Ramos (cell line): ENCODE measurements at regions not wholly inside any gene's neighbourhood (a gene's known extent, or its start where the extent isn't known, plus 50 kb on each side); places are given as distances from the start of the nearest gene placed in this dataset.
"Not testable (repeated sequence)": the region's sequence is repeated elsewhere in the genome, so short reads cannot be mapped to it uniquely, and the experiment has no call there.

Experiments
- in situ Hi-C: fragments of 300-500 bp; cut with MboI; formaldehyde crosslinking; loops from one replicate; pipeline ENCODE4 v1.14.3; 2022; ENCODE audit warnings: low sequenced_read_pairs; ENCODE audit not compliant: unreplicated experiment

DNA sequence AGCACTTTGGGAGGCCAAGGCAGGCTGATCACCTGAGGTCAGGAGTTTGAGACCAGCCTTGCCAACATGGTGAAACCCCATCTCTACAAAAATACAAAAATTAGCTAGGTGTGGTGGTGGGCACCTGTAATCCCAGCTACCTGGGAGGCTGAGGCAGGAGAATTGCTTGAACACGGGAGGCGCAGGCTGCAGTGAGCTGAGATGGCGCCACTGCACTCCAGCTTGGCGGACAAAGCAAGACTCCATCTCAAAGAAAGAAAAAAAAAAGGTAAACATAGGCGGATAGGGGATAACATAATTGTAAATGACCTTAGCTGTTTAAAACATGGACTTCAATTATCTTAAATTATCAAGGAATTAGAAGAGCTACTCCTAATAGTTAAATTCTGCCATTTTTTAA, 189.3 kb upstream of the ZNF184 start:
- in situ Hi-C loops = not testable (repeated sequence)

DNA sequence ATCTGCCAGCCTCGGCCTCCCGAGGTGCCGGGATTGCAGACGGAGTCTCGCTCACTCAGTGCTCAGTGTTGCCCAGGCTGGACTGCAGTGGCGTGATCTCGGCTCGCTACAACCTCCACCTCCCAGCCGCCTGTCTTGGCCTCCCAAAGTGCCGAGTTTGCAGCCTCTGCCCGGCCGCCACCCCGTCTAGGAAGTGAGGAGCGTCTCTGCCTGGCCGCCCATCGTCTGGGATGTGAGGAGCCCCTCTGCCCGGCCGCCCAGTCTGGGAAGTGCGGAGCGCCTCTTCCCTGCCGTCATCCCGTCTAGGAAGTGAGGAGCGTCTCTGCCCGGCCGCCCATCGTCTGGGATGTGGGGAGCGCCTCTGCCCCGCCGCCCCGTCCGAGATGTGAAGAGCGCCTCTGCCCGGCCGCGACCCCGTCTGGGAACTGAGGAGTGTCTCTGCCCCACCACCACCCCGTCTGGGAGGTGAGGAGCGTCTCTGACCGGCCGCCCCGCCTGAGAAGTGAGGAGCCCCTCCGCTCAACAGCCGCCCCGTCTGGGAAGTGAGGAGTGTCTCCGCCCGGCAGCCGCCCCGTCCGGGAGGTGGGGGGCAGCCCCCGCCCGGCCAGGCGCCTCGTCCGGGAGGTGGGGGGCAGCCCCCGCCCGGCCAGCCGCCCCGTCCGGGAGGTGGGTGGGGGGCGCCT, 180.4 kb upstream of the ZNF184 start:
- in situ Hi-C loops = not testable (repeated sequence)

DNA sequence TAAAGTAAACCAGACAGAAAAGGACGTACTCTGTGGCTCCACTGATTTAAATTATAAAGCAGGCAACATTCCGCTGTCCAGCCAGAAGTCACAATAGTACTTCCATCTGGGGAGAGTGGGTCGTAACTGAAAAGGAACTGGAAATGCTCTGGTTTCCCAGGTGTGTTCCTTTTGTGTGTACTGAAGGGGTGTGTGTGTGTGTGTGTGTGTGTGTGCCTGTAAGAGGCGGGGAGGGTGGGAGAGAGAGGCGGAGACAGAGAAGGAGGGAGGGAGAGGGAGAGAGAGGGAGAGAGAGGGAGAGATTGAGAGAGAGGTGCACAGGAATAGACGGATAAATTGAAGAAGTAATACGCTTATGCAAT, 178.4 kb upstream of the ZNF184 start:
- in situ Hi-C loops = no loop called here

DNA sequence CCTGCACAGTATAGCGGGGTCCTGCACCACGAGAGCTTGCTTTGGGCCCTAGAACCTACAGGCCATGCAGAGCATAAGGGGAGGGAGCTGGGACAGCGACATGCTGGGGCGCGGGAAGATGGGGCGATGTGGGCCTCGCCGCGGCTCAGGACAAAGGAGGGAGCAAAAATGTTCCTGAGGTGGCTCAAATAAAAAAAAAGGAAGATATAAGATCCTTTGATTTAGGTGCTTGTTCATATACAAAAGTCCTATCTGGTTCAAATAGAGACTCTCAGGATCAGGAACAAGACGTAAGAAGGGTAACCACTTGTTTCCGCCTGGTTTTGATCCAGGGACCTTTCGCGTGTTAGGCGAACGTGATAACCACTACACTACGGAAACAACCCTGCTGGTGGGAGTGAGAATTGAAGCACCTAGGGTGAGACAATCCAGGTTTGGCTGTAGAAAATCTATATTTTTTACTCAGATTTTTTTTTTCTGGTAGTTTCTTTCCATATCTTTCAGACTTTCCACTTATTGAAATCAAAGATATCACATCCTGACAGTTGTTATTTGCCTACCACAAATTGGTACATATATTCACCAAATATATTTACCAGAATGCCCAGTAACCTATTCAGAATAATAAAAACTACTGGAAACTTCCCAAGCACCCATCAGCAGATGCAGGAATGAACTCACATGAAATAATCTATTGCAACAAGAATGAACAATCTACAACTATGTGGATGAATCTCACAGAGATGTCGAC, 177.9 kb upstream of the ZNF184 start:
- in situ Hi-C loops = no loop called here

DNA sequence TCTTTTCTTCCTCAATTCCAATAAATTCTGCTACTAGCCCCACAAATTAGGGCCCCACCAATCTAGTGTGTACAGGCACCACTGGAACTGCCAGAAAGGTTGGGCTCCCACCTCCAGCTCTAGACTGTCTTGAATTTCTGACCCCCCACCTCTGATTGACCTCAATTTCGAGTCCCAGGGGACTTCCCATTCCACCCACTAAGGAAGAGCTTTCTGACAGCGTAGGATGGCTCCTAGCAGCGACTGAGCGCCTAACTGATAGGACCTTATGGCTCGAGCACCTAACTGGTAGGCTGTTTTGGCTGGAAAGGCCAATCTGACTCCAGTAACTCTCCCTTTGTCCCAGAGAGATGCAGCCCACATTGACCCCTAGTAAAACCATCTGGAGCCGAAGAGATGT, 171.6 kb upstream of the ZNF184 start:
- in situ Hi-C loops = no loop called here

DNA sequence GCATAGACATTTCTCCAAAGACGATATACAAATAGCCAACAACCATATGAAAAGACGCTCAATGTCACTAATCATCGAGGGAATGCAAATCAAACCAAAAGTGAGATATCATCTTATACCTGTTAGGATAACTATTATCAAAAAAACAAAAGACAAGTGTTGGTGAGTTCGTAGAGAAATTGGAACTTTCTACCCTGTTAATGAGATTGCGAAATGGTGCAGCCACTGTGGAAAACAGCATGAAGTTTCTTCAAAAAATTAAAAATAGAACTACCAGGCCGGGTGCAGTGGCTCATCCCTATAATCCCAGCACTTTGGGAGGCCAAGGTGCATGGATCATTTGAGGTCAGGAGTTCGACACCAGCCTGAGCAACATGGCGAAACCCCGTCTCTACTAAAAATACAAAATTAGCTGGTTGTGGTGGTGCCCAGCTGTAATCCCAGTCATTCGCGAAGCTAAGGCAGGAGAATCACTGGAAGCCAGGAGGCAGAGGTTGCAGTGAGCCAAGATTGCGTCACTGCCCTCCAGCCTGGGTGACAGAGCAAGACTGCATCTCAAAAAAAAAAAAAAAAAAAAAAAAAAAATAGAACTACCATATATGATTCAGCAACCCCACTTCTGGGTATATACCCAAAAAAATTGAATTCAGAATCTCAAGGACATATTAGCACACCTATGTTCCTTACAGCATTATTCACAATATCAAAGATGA, 170.0 kb upstream of the ZNF184 start:
- in situ Hi-C loops = no loop called here

DNA sequence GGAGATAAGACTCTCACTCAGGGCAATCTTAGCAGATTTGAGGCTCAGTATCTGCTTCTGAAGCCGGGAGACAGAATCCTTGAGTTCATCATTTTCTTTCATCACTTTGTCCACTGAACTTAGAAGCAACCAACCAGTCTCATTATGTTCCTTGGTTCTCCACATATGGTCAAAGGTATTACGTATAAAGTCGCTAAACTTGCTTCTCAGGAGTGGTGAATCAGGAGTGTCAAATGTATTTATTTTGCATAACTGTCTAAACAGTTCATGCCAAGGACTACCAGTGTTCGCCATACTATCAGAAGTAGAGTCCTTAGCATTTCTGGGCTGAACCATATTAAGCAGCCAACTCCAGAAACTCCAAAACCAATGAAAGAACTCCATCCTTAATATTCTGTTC, 163.0 kb upstream of the ZNF184 start:
- in situ Hi-C loops = not testable (repeated sequence)

DNA sequence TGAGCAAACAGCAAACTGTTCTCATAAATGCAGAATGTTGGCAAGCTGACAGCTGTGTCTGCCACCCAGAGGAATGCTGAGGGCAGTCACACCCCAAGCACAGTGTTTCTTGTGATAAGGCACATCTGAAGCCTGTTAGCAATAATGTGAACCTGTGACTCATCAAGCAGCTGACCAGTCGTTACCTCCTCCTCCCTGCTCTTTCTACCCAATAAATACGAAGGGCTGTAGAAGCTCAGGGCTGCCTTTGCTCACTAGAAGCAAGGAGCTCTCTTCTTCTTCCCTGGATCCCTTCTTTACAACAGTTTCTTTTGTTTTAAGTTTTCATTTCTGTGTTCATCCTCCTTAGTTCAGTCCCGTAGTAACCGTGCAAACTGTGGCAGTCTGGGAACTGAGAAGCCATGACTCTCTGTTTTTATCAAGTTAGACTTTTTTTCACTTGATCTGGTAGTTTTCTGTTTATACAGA, 160.3 kb upstream of the ZNF184 start:
- in situ Hi-C loops = not testable (repeated sequence)

DNA sequence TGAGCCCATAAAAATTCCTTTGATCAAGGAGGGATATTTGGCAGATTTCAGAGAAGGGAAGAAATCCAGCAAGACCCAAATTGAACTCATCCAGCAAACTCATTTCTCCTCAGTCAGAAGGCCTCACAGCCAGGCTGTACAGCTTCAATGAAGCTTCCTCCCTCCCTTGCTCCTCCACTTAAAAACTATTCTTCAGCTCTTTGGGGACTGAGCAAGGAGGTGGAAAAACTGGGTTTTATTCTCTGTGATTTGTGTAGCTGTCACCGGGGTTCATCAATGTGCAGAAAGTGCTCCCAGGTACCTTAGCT, 158.7 kb upstream of the ZNF184 start:
- in situ Hi-C loops = no loop called here

DNA sequence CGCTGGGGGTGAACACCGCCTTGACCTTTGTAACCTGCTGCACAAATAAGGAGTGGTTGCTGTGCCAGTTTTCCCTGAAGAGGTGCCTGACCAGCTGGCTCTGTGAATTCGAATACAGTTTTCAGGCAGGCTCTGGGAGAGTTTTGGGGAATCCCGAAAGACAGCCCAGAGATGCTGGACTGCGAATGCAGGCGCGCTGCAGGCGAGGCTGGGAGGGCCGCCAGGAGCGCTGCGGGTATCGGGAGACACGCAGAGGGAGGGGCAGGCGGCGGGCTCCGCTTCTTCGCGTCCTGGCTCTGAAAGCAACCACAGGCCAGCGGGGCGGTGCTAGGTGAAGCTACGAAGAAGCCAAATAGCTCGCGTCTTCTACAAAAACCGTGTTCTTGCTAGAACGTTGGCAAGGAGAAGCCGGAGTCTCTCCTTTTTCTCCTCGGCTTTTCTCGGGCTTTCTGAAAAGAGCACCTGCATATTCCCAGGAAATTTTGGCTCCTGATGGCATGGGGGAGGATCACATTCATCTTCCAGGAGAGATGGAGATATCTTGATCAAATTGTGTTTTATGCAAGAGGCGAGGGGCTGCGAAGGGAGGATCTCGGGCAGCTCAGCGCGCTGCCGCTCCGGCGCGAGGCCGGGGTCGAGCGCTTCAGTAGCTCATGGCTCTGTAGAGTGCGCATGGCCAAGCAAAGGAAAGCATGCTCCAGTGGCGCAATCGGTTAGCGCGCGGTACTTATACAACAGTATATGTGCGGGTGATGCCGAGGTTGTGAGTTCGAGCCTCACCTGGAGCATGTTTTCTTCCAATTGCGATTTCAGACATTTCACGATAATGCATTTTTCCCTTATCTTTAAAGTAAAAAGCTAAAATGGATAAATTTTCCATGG, 158.1 kb upstream of the ZNF184 start:
- in situ Hi-C loops = no loop called here

DNA sequence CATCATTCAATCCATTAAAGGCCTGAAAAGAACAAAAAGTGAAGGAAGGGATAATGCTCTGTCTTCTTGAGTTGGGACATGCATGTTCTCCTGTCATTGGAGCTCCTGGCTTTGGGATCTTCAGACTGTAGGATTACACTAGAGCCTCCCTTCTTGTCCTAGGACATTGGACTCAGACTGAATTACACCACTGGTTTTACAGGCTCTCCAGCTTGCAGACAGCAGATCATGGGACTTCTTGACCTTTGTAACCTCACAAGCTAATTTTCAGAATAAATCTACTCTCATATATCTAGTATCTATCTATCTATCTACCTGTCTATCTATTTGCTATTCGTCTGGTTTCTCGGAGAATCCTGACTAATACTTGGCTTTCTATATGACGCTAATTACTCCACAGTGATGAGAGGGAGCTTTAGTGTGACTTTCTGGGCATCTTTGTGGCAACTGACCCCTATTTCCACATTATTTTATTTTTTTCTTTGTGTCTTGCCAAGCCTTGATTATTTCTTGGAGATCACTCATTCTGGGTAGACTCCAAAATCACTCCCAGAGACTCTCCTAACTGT, 151.9 kb upstream of the ZNF184 start:
- in situ Hi-C loops = no loop called here

DNA sequence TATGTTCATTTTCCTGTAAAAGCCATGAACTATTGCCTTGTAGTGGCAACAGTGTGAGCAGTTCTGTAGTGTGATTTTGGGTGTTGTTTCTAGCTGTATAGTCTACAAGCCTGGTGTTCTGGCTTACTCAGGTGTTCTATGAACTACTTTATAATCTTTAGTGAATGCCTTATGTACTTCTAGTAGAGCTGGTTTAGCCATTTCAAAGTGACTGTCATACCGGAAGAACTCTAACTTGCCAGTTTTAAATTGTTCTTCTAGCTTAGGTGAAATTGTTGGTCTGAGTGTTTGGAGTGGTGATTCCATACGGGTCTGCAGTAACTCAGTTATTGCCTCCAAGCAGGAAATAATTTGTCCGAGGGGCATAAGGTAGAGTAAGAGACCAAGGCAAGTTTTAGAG, 150.2 kb upstream of the ZNF184 start:
- in situ Hi-C loops = no loop called here

DNA sequence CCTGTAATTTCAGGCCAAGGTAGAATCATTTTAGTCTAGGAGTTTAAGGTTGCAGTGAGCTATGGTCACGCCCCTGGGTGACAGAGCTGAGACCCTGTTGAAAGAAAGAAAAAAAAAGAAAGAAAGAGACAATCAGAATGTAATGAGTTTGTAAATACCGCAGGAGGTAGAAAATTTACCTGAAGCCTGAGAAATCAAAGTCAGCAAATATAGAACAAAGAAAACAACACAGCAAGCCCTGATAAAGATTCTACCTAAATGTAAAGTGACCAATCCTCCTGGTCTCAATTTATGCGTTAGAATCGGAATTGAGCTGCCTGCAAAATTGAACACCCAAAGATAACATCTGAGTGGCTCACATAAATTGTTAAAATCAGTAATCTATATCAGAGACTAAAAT, 146.5 kb upstream of the ZNF184 start:
- in situ Hi-C loops = no loop called here

DNA sequence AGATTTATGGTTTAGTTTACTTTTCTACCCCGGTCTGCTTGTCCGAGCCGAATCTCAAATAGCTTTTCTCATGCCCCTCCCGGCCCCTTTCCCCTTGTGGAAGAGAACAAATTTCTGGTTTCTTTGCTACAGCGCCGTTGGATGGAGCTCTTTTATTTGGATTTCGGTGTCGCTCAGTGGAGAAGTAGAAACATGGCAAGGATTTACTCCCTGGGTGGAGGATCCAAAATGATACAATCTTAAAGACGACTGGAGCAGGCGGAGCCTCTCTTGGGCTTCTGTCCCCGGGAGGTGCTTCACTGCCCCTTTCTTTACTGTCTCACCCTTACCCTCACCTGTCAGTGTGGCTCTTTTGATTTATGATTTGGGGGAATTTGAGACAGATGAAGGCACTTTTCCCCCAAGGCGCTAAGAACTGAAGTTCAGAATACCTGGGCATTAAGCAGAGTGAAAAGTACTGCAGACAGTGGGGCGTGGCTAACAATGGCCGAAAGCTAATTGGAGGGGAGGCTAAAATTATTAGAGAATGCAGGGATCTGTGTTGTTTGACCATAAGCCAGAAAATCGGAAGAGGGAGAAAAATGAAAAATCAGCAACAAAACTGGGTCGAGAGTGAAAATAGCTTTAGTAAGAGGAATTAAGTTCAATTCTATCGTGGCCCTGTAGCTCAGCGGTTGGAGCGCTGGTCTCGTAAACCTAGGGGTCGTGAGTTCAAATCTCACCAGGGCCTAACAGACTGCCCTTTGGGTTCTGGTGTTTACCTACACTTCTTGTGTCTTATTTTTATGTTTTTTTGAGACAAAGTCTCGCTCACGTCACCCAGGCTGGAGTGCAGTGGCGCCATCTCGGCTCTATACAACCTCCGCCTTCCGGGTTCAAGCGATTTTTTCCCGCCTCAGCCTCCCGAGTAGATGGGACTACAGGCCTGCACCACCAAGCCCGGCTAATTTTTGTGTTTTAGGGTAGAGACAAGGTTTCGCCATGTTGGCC, 145.1 kb upstream of the ZNF184 start:
- in situ Hi-C loops = no loop called here

DNA sequence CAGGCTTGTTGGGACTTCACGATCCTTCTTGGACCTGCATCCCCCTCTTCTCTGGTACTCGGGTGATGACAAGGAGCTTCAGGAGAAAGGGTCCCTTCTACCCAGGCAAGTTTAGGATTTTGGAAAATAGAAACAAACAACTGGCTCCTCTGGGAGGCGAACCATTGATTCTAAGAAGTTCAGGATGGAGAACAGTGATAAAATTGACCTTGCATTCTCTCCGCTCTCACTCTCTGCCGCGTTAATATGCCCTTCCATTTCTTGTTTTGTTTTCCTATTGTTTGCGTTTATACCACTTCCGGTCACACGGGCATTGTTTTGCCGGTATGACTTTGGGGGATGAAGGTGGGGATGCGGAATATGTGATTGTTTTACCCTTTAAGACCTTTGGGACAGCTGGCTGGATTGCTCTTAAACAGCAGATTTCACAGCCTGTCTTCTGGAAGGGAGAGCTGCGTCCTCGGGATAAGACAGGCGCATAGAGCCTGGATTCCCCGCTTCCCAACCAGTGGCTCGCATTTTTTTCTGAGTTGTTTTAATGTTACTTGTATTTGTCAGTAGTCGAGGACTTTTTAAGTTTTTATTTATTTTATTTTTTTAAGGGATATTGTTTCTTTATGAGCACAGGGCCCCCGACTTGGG, 144.3 kb upstream of the ZNF184 start:
- in situ Hi-C loops = no loop called here

DNA sequence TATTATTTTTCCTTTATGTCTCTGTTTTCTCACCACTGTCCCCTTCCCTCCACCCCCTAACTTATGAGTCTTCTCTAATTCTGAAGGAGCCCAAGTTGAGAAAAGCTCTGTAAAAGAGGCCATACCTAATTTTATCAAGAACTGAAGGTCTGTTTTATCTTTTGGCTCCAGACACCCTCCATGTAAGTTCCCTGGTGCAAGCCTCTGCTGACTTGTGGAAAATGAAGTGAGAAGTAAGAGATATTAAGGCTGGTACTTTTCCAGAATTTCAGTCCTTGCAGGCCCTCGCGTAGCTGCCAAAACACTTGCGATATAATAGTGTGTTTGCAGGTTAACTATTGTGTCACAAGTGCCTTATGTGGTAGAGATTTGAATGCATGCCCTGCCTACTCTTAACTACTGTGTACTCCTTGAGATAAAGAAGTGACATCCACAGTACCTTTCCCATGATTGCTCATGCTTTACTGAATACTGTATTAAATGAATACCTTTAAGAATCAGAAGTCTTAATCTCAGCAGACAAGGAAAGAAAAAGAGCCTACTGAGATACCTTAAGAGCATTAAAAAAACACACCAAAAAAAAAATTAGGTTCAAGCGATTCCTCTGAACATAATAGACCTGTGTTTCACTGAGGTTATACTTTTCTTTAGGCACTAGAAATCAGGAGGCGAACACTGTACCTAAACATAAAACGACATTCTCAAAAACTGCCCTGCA, 143.6 kb upstream of the ZNF184 start:
- in situ Hi-C loops = no loop called here

DNA sequence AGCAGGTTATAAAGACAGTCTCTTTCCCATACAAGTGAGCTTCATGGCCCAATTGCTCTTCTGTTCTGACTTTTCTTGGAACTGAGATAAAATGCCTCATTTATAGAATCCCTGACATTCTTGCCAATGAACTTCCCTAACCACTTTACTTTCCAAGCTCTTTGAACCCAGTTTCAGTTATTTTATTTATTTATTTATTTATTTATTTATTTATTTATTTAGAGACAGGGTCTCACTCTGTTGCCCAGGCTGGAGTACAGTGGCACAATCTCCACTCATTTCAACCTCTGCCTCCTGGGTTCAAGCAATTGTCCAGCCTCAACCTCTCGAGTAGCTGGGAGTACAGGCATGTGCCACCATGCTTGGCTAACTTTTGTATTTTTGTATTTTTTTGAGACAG, 138.5 kb upstream of the ZNF184 start:
- in situ Hi-C loops = no loop called here
